ENCODE measurements at regions not wholly inside any gene's neighbourhood (a gene's known extent, or its start where the extent isn't known, plus 50 kb on each side); places are given as distances from the start of the nearest gene placed in this dataset.

- Mint-ChIP-seq H3K4me3 (no peak overlapping the region), H3K4me1 (no peaks in the 10 kb centered on the region)
- no peaks in the 10 kb centered on the region for H3K4me1 ChIP-seq (ENCODE audit: insufficient read depth, low read length)
Measured at GRCh38 chr7:69482676-69483075, 115.6 kb upstream of the AUTS2 start.

GRCh38 chr7:69489533-69489932 lies 108.7 kb upstream of the AUTS2 start:
- no peak overlapping the region for H3K27ac ChIP-seq (ENCODE audit: low read depth, low read length)
- H3K4me3 ChIP-seq (ENCODE audit: low read length): no peak overlapping the region
- ChIA-PET CTCF (no interaction called here), POLR2A (no interaction called here)
- H3K36me3 Mint-ChIP-seq: no peaks in the 10 kb centered on the region
- H3K4me1 ChIP-seq (ENCODE audit: insufficient read depth, low read length): no peaks in the 10 kb centered on the region
- H3K9me3 ChIP-seq (ENCODE audit: low read length): no peaks in the 10 kb centered on the region
- no peak overlapping the region for H3K27ac Mint-ChIP-seq
- H3K4me1 Mint-ChIP-seq: no peaks in the 10 kb centered on the region
- no peaks in the 10 kb centered on the region for H3K36me3 ChIP-seq (ENCODE audit: insufficient read depth, low read length)
- no peaks in the 10 kb centered on the region for H3K9me3 Mint-ChIP-seq
- no peak for DNase-seq
- H3K27me3 ChIP-seq (ENCODE audit: insufficient read depth, low read length, poor library complexity, severe bottlenecking): no peaks in the 10 kb centered on the region
- peaks cover 1 to 4% of the 10 kb centered on the region in 2 donors for H3K27me3 Mint-ChIP-seq
- no peak overlapping the region for H3K4me3 Mint-ChIP-seq

More at GRCh38 chr7:69482676-69483075, 115.6 kb upstream of the AUTS2 start:
- ChIA-PET CTCF (interaction anchor here (1.3 kb wide), 1 partner anchor 24 kb away, joined by 4 read pairs; no protein-coding TSS in a partner anchor), POLR2A (no interaction called here)
- H3K27me3 Mint-ChIP-seq: peaks cover 0 to 2% of the 10 kb centered on the region in 2 donors
- Histone ChIP-seq H3K9me3 (ENCODE audit: low read length) (no peaks in the 10 kb centered on the region), H3K27me3 (ENCODE audit: insufficient read depth, low read length, poor library complexity, severe bottlenecking) (no peaks in the 10 kb centered on the region), H3K27ac (ENCODE audit: low read depth, low read length) (no peak overlapping the region), H3K4me3 (ENCODE audit: low read length) (no peak overlapping the region), H3K36me3 (ENCODE audit: insufficient read depth, low read length) (no peaks in the 10 kb centered on the region)
- peaks cover 0 to 2% (median 0%) of the 10 kb centered on the region in 5 donors for H3K9me3 Mint-ChIP-seq
- no peaks in the 10 kb centered on the region for H3K36me3 Mint-ChIP-seq
- DNase-seq: no peak
- H3K27ac Mint-ChIP-seq: no peak overlapping the region

GRCh38 chr7:69498671-69499070 lies 99.6 kb upstream of the AUTS2 start:
- H3K4me3 Mint-ChIP-seq: no peak overlapping the region
- H3K9me3 ChIP-seq (ENCODE audit: low read length): no peaks in the 10 kb centered on the region
- no peak overlapping the region for H3K27ac Mint-ChIP-seq
- H3K36me3 Mint-ChIP-seq: no peaks in the 10 kb centered on the region
- H3K4me1 ChIP-seq (ENCODE audit: insufficient read depth, low read length): no peaks in the 10 kb centered on the region
- H3K36me3 ChIP-seq (ENCODE audit: insufficient read depth, low read length): no peaks in the 10 kb centered on the region
- peaks cover 8 to 17% of the 10 kb centered on the region in 2 donors for H3K27me3 Mint-ChIP-seq
- no peak overlapping the region for H3K27ac ChIP-seq (ENCODE audit: low read depth, low read length)
- no peaks in the 10 kb centered on the region for H3K4me1 Mint-ChIP-seq
- DNase-seq: no peak
- H3K9me3 Mint-ChIP-seq: peaks cover 0 to 11% (median 8%) of the 10 kb centered on the region in 5 donors
- H3K27me3 ChIP-seq (ENCODE audit: insufficient read depth, low read length, poor library complexity, severe bottlenecking): no peaks in the 10 kb centered on the region
- ChIA-PET POLR2A (no interaction called here), CTCF (no interaction called here)
- no peak overlapping the region for H3K4me3 ChIP-seq (ENCODE audit: low read length)

- Mint-ChIP-seq H3K4me3 (no peak overlapping the region), H3K27ac (no peak overlapping the region), H3K4me1 (no peaks in the 10 kb centered on the region), H3K9me3 (peaks cover 0 to 12% (median 7%) of the 10 kb centered on the region in 5 donors), H3K36me3 (no peaks in the 10 kb centered on the region), H3K27me3 (peaks cover 4 to 6% of the 10 kb centered on the region in 2 donors)
- CTCF ChIA-PET: no interaction called here
- H3K27ac ChIP-seq (ENCODE audit: low read depth, low read length): no peak overlapping the region
- H3K4me3 ChIP-seq (ENCODE audit: low read length): no peak overlapping the region
- H3K36me3 ChIP-seq (ENCODE audit: insufficient read depth, low read length): no peaks in the 10 kb centered on the region
- H3K27me3 ChIP-seq (ENCODE audit: insufficient read depth, low read length, poor library complexity, severe bottlenecking): no peaks in the 10 kb centered on the region
- H3K9me3 ChIP-seq (ENCODE audit: low read length): no peaks in the 10 kb centered on the region
- no peak for DNase-seq
- POLR2A ChIA-PET: no interaction called here
- no peaks in the 10 kb centered on the region for H3K4me1 ChIP-seq (ENCODE audit: insufficient read depth, low read length)
Measured at GRCh38 chr7:69502358-69502757, 95.9 kb upstream of the AUTS2 start.

GRCh38 chr7:69504733-69505420 lies 93.4 kb upstream of the AUTS2 start:
- H3K4me1 Mint-ChIP-seq: no peaks in the 10 kb centered on the region
- H3K4me3 ChIP-seq (ENCODE audit: low read length): no peak overlapping the region
- peaks cover 4 to 6% of the 10 kb centered on the region in 2 donors for H3K27me3 Mint-ChIP-seq
- H3K36me3 ChIP-seq (ENCODE audit: insufficient read depth, low read length): no peaks in the 10 kb centered on the region
- POLR2A ChIA-PET: no interaction called here
- H3K27ac ChIP-seq (ENCODE audit: low read depth, low read length): no peak overlapping the region
- H3K36me3 Mint-ChIP-seq: no peaks in the 10 kb centered on the region
- no peaks in the 10 kb centered on the region for H3K9me3 ChIP-seq (ENCODE audit: low read length)
- DNase-seq: no peak
- H3K9me3 Mint-ChIP-seq: peaks cover 0 to 6% (median 2%) of the 10 kb centered on the region in 5 donors
- no peak overlapping the region for H3K4me3 Mint-ChIP-seq
- CTCF ChIA-PET: no interaction called here
- no peak overlapping the region for H3K27ac Mint-ChIP-seq
- H3K4me1 ChIP-seq (ENCODE audit: insufficient read depth, low read length): no peaks in the 10 kb centered on the region
- H3K27me3 ChIP-seq (ENCODE audit: insufficient read depth, low read length, poor library complexity, severe bottlenecking): no peaks in the 10 kb centered on the region

- CTCF ChIA-PET: no interaction called here
- H3K27ac ChIP-seq (ENCODE audit: low read depth, low read length): no peak overlapping the region
- H3K27ac Mint-ChIP-seq: no peak overlapping the region
Measured at GRCh38 chr7:69508736-69509135, 89.5 kb upstream of the AUTS2 start.

GRCh38 chr7:69510114-69510513 lies 88.2 kb upstream of the AUTS2 start:
- ChIA-PET POLR2A (no interaction called here), CTCF (no interaction called here)
- H3K27me3 Mint-ChIP-seq: peaks cover 0 to 7% of the 10 kb centered on the region in 2 donors
- no peak overlapping the region for H3K27ac Mint-ChIP-seq
- H3K27me3 ChIP-seq (ENCODE audit: insufficient read depth, low read length, poor library complexity, severe bottlenecking): no peaks in the 10 kb centered on the region
- H3K4me3 ChIP-seq (ENCODE audit: low read length): no peak overlapping the region
- H3K4me1 Mint-ChIP-seq: no peaks in the 10 kb centered on the region
- no peaks in the 10 kb centered on the region for H3K4me1 ChIP-seq (ENCODE audit: insufficient read depth, low read length)
- no peak overlapping the region for H3K4me3 Mint-ChIP-seq
- no peak for DNase-seq
- no peaks in the 10 kb centered on the region for H3K9me3 ChIP-seq (ENCODE audit: low read length)
- peaks cover 0 to 3% (median 0%) of the 10 kb centered on the region in 5 donors for H3K9me3 Mint-ChIP-seq
- H3K36me3 ChIP-seq (ENCODE audit: insufficient read depth, low read length): no peaks in the 10 kb centered on the region
- H3K36me3 Mint-ChIP-seq: no peaks in the 10 kb centered on the region
- H3K27ac ChIP-seq (ENCODE audit: low read depth, low read length): no peak overlapping the region

More at GRCh38 chr7:69508736-69509135, 89.5 kb upstream of the AUTS2 start:
- H3K36me3 Mint-ChIP-seq: no peaks in the 10 kb centered on the region
- peaks cover 2 to 3% of the 10 kb centered on the region in 2 donors for H3K27me3 Mint-ChIP-seq
- peaks cover 0 to 3% (median 0%) of the 10 kb centered on the region in 5 donors for H3K9me3 Mint-ChIP-seq
- H3K4me3 ChIP-seq (ENCODE audit: low read length): no peak overlapping the region
- DNase-seq: no peak
- no peak overlapping the region for H3K4me3 Mint-ChIP-seq
- H3K27me3 ChIP-seq (ENCODE audit: insufficient read depth, low read length, poor library complexity, severe bottlenecking): no peaks in the 10 kb centered on the region
- H3K4me1 ChIP-seq (ENCODE audit: insufficient read depth, low read length): no peaks in the 10 kb centered on the region
- no peaks in the 10 kb centered on the region for H3K4me1 Mint-ChIP-seq
- POLR2A ChIA-PET: no interaction called here
- H3K9me3 ChIP-seq (ENCODE audit: low read length): no peaks in the 10 kb centered on the region
- no peaks in the 10 kb centered on the region for H3K36me3 ChIP-seq (ENCODE audit: insufficient read depth, low read length)

- Histone ChIP-seq H3K36me3 (ENCODE audit: insufficient read depth, low read length) (no peaks in the 10 kb centered on the region), H3K4me1 (ENCODE audit: insufficient read depth, low read length) (no peaks in the 10 kb centered on the region), H3K27ac (ENCODE audit: low read depth, low read length) (no peak overlapping the region), H3K9me3 (ENCODE audit: low read length) (no peaks in the 10 kb centered on the region), H3K4me3 (ENCODE audit: low read length) (no peak overlapping the region), H3K27me3 (ENCODE audit: insufficient read depth, low read length, poor library complexity, severe bottlenecking) (no peaks in the 10 kb centered on the region)
- DNase-seq: no peak
- Mint-ChIP-seq H3K9me3 (no peaks in the 10 kb centered on the region), H3K36me3 (no peaks in the 10 kb centered on the region), H3K4me3 (no peak overlapping the region), H3K27ac (no peak overlapping the region), H3K4me1 (no peaks in the 10 kb centered on the region), H3K27me3 (peaks cover 0 to 7% of the 10 kb centered on the region in 2 donors)
- CTCF ChIA-PET: no interaction called here
- POLR2A ChIA-PET: no interaction called here
Measured at GRCh38 chr7:69515495-69516212, 82.6 kb upstream of the AUTS2 start.
